SK-N-SH (cell line): ENCODE measurements at regions not wholly inside any gene's neighbourhood (a gene's known extent, or its start where the extent isn't known, plus 50 kb on each side); places are given as distances from the start of the nearest gene placed in this dataset.

Source experiments
- CTCF ChIA-PET: fragments of 300-600, 350-600 bp; formaldehyde crosslinking; extraction: SDS; loops from one replicate; lab custom pipeline; 2021; lab: Yijun Ruan, JAX
- POLR2A ChIA-PET: fragments of 350-600 bp; sonication (Branson Sonifier 250); formaldehyde crosslinking; extraction: SDS; loops from one replicate; lab custom pipeline; 2020; ENCODE audit warnings: antibody characterized with exemption, inconsistent platforms; lab: Yijun Ruan, JAX
- DNase-seq: peaks from one replicate; pipeline ENCODE4 v3.0.0; 2012
- H2AFZ ChIP-seq: fragments of 200-600 bp; sonication (generic); 2 replicates; pipeline ENCODE4 v1.8.1; 2016; ENCODE audit warnings: antibody characterized with exemption, mild to moderate bottlenecking, low read depth
- H3F3A ChIP-seq: fragments of 200-600 bp; sonication (generic); replicated peaks from 2 replicates; pipeline ENCODE3; 2016; ENCODE audit warnings: antibody characterized with exemption, mild to moderate bottlenecking; ENCODE audit not compliant: insufficient read depth
- H3K27ac ChIP-seq, 2 experiments: fragments of 200-500 bp in 1 of 2; fragments of 200-600 bp in 1 of 2; sonication (Bioruptor generic) in 1 of 2; sonication (generic), shearing (Covaris generic) in 1 of 2; 2 replicates each; pipeline versions ENCODE4 v1.5.1 to v1.6.1; 2014 to 2016; ENCODE audit warnings: low read depth in 2 of 2, inconsistent platforms in 1 of 2, low read length in 1 of 2, mild to moderate bottlenecking in 1 of 2, mixed read lengths in 1 of 2
- H3K27me3 ChIP-seq: fragments of 200-600 bp; sonication (generic), shearing (Covaris generic); 2 replicates; pipeline ENCODE4 v1.6.1; 2016; ENCODE audit warnings: mixed run types; ENCODE audit not compliant: insufficient read depth
- H3K36me3 ChIP-seq, 2 experiments: fragments of 200-500 bp in 1 of 2; fragments of 200-600 bp in 1 of 2; sonication (Bioruptor generic) in 1 of 2; sonication (generic) in 1 of 2; replicated peaks in 1 of 2; 2 replicates each; pipeline versions ENCODE3 to v1.5.1; 2014 to 2016; ENCODE audit warnings: low read length in 1 of 2, mild to moderate bottlenecking in 1 of 2; ENCODE audit not compliant: insufficient read depth in 2 of 2, control insufficient read depth in 1 of 2
- H3K4me1 ChIP-seq, 2 experiments: fragments of 200-500 bp in 1 of 2; fragments of 200-600 bp in 1 of 2; sonication (Bioruptor generic) in 1 of 2; sonication (generic), shearing (Covaris generic) in 1 of 2; 2 replicates each; pipeline versions ENCODE4 v1.5.1 to v1.6.1; 2014 to 2016; ENCODE audit warnings: low read depth in 1 of 2, low read length in 1 of 2, mixed run types in 1 of 2; ENCODE audit not compliant: insufficient read depth in 2 of 2, control insufficient read depth in 1 of 2
- H3K4me2 ChIP-seq: fragments of 200-600 bp; sonication (generic), shearing (Covaris generic); 2 replicates; pipeline ENCODE4 v1.6.1; 2017; ENCODE audit warnings: mixed run types
- H3K4me3 ChIP-seq, 2 experiments: fragments of 200-500 bp in 1 of 2; fragments of 200-600 bp in 1 of 2; sonication (Bioruptor generic) in 1 of 2; sonication (generic), shearing (Covaris generic) in 1 of 2; 2 replicates each; pipeline versions ENCODE4 v1.5.1 to v1.8.1; 2014 to 2016; ENCODE audit warnings: low read depth in 2 of 2, inconsistent platforms in 1 of 2, low read length in 1 of 2, mild to moderate bottlenecking in 1 of 2, mixed read lengths in 1 of 2, moderate library complexity in 1 of 2
- H3K79me2 ChIP-seq: fragments of 200-600 bp; sonication (generic); 2 replicates; pipeline ENCODE4 v1.8.1; 2017; ENCODE audit warnings: mild to moderate bottlenecking; ENCODE audit not compliant: insufficient read depth
- H3K9ac ChIP-seq: fragments of 200-600 bp; sonication (generic); 2 replicates; pipeline ENCODE4 v1.6.1; 2017; ENCODE audit warnings: mixed run types
- H3K9me2 ChIP-seq: fragments of 200-600 bp; sonication (generic); 2 replicates; pipeline ENCODE4 v1.6.1; 2017; ENCODE audit warnings: mixed run types
- H3K9me3 ChIP-seq: fragments of 200-600 bp; sonication (generic); 2 replicates; pipeline ENCODE4 v1.6.1; 2017; ENCODE audit warnings: mixed run types, mild to moderate bottlenecking, moderate library complexity
- H4K20me1 ChIP-seq: fragments of 200-600 bp; sonication (generic); 2 replicates; pipeline ENCODE4 v1.6.1; 2017; ENCODE audit warnings: mild to moderate bottlenecking, mixed run types; ENCODE audit not compliant: insufficient read depth
- FOSL2 ChIP-seq: IDR thresholded peaks from 2 replicates; pipeline ENCODE4 v1.4.0; 2012; ENCODE audit warnings: low read depth, mild to moderate bottlenecking, moderate library complexity, borderline replicate concordance
- FOXJ3 ChIP-seq: sonication (generic); formaldehyde crosslinking; IDR thresholded peaks from 2 replicates; pipeline ENCODE4 v1.5.1; 2020; ENCODE audit warnings: mild to moderate bottlenecking, missing genetic modification reagents
- FOXM1 ChIP-seq: IDR thresholded peaks from 2 replicates; pipeline ENCODE4 v1.4.0; 2012; ENCODE audit warnings: low read depth, mild to moderate bottlenecking
- GABPA ChIP-seq: IDR thresholded peaks from 2 replicates; pipeline ENCODE4 v1.4.0; 2012; ENCODE audit warnings: low read depth, mild to moderate bottlenecking
- GATA2 ChIP-seq: sonication (generic); formaldehyde crosslinking; IDR thresholded peaks from 2 replicates; pipeline ENCODE4 v1.5.0; 2020; ENCODE audit warnings: mild to moderate bottlenecking, missing genetic modification reagents
- JUND ChIP-seq: IDR thresholded peaks from 2 replicates; pipeline ENCODE4 v1.4.0; 2012
- MXI1 ChIP-seq: IDR thresholded peaks from 2 replicates; pipeline ENCODE4 v1.6.1; 2012; ENCODE audit warnings: mild to moderate bottlenecking, low read depth, low read length, improper control_type of control experiment
- NFIC ChIP-seq: IDR thresholded peaks from 2 replicates; pipeline ENCODE4 v1.4.0; 2012; ENCODE audit warnings: borderline replicate concordance
- RCOR1 ChIP-seq: fragments of 150-350 bp; IDR thresholded peaks from 2 replicates; pipeline ENCODE4 v1.6.1; 2017; ENCODE audit warnings: antibody characterized with exemption, low read length
- RFX5 ChIP-seq: IDR thresholded peaks from 2 replicates; pipeline ENCODE4 v1.6.1; 2012; ENCODE audit warnings: mild to moderate bottlenecking, improper control_type of control experiment, low read length
- SIN3A ChIP-seq: IDR thresholded peaks from 2 replicates; pipeline ENCODE4 v1.6.1; 2012; ENCODE audit warnings: low read depth, mild to moderate bottlenecking, low read length, moderate library complexity, borderline replicate concordance
- SMC3 ChIP-seq: IDR thresholded peaks from 2 replicates; pipeline ENCODE4 v1.6.1; 2012; ENCODE audit warnings: low read depth, low read length, improper control_type of control experiment
- TEAD4 ChIP-seq: IDR thresholded peaks from 2 replicates; pipeline ENCODE4 v1.4.0; 2012; ENCODE audit warnings: mild to moderate bottlenecking, borderline replicate concordance; ENCODE audit not compliant: insufficient read depth
- YY1 ChIP-seq: IDR thresholded peaks from 2 replicates; pipeline ENCODE4 v1.4.0; 2012; ENCODE audit warnings: low read depth, mild to moderate bottlenecking
- WGBS: methylation state at CpG from one replicate; pipeline ENCODE4 v1.1.6; 2017; ENCODE audit warnings: low lambda C conversion rate; 5-methylcytosine and 5-hydroxymethylcytosine counted together
- TF ChIP-seq, protein P1 (sequence below): fragments of 200-600 bp; sonication (generic); IDR thresholded peaks from 2 replicates; pipeline ENCODE4 v1.6.1; 2017; ENCODE audit warnings: antibody characterized with exemption, mild to moderate bottlenecking, moderate library complexity
- TF ChIP-seq, protein P2 (sequence below): IDR thresholded peaks from 2 replicates; pipeline ENCODE4 v1.4.0; 2012; ENCODE audit warnings: low read depth, borderline replicate concordance
- TF ChIP-seq, protein P3 (sequence below): IDR thresholded peaks from 2 replicates; pipeline ENCODE4 v1.6.1; 2012; ENCODE audit warnings: mild to moderate bottlenecking, low read depth, low read length, moderate library complexity
- TF ChIP-seq, protein P4 (sequence below): IDR thresholded peaks from 2 replicates; pipeline ENCODE4 v1.4.0; 2012; ENCODE audit warnings: low read depth

DNA sequence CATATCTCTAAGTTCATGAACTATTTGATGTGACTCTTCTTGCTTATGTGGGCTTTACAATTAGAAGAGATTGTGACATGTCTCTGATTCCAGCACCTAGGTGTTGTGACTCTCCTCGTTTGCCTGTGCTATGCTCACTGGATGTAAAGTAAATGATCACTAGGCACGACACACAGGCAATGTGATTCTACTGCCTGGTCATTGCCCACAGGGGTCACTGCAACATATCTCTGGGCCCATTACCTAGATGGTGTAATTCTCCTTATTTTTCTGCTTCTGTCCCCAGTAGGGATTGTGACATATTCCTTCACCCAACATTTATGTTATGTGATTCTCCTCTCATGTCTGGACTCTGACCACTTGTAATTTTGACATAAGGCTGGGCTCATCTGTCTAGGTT, 65.8 kb upstream of the ZNF91 start (continued):
- no peak for TF ChIP-seq SIN3A
- no peak for TF ChIP-seq RFX5
- TF ChIP-seq GABPA: no peak
- TF ChIP-seq RCOR1: no peak
- no peak for TF ChIP-seq JUND
- no peak for TF ChIP-seq SMC3
- TF ChIP-seq FOSL2: no peak
- TF ChIP-seq, all 33 proteins: peak for 0

DNA sequence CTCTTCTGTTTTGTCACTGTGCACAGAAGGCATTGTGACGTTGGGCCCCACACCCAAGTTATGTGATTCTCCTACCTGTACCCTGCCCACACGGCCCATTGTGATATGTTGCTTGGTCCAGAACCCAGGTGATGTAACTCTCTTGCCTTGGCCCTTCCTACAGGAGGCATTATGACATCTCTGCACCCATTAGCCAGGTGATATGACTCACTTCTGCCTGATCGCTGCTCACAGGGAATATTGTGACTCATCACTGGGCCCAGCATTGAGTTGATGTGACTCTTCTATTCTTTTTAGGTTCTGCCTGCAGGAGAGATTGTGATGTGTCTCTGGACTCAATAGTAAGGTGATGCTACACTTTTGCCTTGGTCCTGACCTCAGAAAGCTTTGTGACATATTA, 65.4 kb upstream of the ZNF91 start:
- Histone ChIP-seq H3K4me3 (no peak overlapping the region), H3K36me3 (no peaks in the 10 kb centered on the region), H3K27me3 (no peaks in the 10 kb centered on the region), H3K9me2 (no peaks in the 10 kb centered on the region), H3K4me2 (no peak overlapping the region), H3K27ac (no peak overlapping the region), H3K79me2 (no peaks in the 10 kb centered on the region), H4K20me1 (no peaks in the 10 kb centered on the region), H3K9me3 (no peaks in the 10 kb centered on the region), H3F3A (no peaks in the 10 kb centered on the region), H3K9ac (no peak overlapping the region), H2AFZ (no peak overlapping the region), H3K4me1 (no peaks in the 10 kb centered on the region)
- DNase-seq: no peak
- TF ChIP-seq, protein P1, sequence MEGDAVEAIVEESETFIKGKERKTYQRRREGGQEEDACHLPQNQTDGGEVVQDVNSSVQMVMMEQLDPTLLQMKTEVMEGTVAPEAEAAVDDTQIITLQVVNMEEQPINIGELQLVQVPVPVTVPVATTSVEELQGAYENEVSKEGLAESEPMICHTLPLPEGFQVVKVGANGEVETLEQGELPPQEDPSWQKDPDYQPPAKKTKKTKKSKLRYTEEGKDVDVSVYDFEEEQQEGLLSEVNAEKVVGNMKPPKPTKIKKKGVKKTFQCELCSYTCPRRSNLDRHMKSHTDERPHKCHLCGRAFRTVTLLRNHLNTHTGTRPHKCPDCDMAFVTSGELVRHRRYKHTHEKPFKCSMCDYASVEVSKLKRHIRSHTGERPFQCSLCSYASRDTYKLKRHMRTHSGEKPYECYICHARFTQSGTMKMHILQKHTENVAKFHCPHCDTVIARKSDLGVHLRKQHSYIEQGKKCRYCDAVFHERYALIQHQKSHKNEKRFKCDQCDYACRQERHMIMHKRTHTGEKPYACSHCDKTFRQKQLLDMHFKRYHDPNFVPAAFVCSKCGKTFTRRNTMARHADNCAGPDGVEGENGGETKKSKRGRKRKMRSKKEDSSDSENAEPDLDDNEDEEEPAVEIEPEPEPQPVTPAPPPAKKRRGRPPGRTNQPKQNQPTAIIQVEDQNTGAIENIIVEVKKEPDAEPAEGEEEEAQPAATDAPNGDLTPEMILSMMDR: no peak
- TF ChIP-seq NFIC: no peak
- no peak for TF ChIP-seq YY1
- no peak for TF ChIP-seq JUND
- TF ChIP-seq TEAD4: no peak
- TF ChIP-seq, protein P2, sequence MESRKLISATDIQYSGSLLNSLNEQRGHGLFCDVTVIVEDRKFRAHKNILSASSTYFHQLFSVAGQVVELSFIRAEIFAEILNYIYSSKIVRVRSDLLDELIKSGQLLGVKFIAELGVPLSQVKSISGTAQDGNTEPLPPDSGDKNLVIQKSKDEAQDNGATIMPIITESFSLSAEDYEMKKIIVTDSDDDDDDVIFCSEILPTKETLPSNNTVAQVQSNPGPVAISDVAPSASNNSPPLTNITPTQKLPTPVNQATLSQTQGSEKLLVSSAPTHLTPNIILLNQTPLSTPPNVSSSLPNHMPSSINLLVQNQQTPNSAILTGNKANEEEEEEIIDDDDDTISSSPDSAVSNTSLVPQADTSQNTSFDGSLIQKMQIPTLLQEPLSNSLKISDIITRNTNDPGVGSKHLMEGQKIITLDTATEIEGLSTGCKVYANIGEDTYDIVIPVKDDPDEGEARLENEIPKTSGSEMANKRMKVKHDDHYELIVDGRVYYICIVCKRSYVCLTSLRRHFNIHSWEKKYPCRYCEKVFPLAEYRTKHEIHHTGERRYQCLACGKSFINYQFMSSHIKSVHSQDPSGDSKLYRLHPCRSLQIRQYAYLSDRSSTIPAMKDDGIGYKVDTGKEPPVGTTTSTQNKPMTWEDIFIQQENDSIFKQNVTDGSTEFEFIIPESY: no peak
- no peak for TF ChIP-seq MXI1
- TF ChIP-seq FOXM1: no peak
- TF ChIP-seq GATA2 (CRISPR knock-in tag): no peak
- TF ChIP-seq, protein P3, sequence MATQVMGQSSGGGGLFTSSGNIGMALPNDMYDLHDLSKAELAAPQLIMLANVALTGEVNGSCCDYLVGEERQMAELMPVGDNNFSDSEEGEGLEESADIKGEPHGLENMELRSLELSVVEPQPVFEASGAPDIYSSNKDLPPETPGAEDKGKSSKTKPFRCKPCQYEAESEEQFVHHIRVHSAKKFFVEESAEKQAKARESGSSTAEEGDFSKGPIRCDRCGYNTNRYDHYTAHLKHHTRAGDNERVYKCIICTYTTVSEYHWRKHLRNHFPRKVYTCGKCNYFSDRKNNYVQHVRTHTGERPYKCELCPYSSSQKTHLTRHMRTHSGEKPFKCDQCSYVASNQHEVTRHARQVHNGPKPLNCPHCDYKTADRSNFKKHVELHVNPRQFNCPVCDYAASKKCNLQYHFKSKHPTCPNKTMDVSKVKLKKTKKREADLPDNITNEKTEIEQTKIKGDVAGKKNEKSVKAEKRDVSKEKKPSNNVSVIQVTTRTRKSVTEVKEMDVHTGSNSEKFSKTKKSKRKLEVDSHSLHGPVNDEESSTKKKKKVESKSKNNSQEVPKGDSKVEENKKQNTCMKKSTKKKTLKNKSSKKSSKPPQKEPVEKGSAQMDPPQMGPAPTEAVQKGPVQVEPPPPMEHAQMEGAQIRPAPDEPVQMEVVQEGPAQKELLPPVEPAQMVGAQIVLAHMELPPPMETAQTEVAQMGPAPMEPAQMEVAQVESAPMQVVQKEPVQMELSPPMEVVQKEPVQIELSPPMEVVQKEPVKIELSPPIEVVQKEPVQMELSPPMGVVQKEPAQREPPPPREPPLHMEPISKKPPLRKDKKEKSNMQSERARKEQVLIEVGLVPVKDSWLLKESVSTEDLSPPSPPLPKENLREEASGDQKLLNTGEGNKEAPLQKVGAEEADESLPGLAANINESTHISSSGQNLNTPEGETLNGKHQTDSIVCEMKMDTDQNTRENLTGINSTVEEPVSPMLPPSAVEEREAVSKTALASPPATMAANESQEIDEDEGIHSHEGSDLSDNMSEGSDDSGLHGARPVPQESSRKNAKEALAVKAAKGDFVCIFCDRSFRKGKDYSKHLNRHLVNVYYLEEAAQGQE: no peak
- no peak for TF ChIP-seq FOXJ3 (CRISPR knock-in tag)
- TF ChIP-seq, protein P4, sequence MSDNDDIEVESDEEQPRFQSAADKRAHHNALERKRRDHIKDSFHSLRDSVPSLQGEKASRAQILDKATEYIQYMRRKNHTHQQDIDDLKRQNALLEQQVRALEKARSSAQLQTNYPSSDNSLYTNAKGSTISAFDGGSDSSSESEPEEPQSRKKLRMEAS: no peak
- CTCF ChIA-PET: no interaction called here
- POLR2A ChIA-PET: no interaction called here
- WGBS: 6% methylated on average over 3 of the region's 3 CpGs
